GM12878 (cell line): ENCODE measurements at regions not wholly inside any gene's neighbourhood (a gene's known extent, or its start where the extent isn't known, plus 50 kb on each side); places are given as distances from the start of the nearest gene placed in this dataset.
"Not testable (repeated sequence)": the region's sequence is repeated elsewhere in the genome, so short reads cannot be mapped to it uniquely, and the experiment has no call there.

Experiments used
- CHD1 ChIP-seq: IDR thresholded peaks from 2 replicates; pipeline ENCODE4 v1.6.1; 2012; ENCODE audit warnings: low read depth, low read length, improper control_type of control experiment
- CHD2 ChIP-seq: IDR thresholded peaks from 2 replicates; pipeline ENCODE4 v1.6.1; 2011; ENCODE audit warnings: low read depth, low read length, improper control_type of control experiment, borderline replicate concordance
- GABPA ChIP-seq: IDR thresholded peaks from 2 replicates; pipeline ENCODE4 v1.6.1; 2014; ENCODE audit warnings: antibody characterized with exemption, low read depth, mild to moderate bottlenecking, inconsistent platforms
- KLF5 ChIP-seq: fragments of 450-650 bp; IDR thresholded peaks from 2 replicates; pipeline ENCODE4 v1.6.1; 2014; ENCODE audit warnings: mild to moderate bottlenecking; ENCODE audit not compliant: partially characterized antibody
- POLR2A ChIP-seq: IDR thresholded peaks from 2 replicates; pipeline ENCODE4 v1.6.1; 2011; ENCODE audit warnings: low read depth, mild to moderate bottlenecking, low read length
- RAD51 ChIP-seq: fragments of 450-650 bp; IDR thresholded peaks from 2 replicates; pipeline ENCODE4 v1.6.1; 2016; ENCODE audit warnings: moderate library complexity, mild to moderate bottlenecking, inconsistent platforms
- SIN3A ChIP-seq: IDR thresholded peaks from 2 replicates; pipeline ENCODE4 v1.6.1; 2012; ENCODE audit warnings: low read depth, low read length, improper control_type of control experiment
- SP1 ChIP-seq: IDR thresholded peaks from one replicate; pipeline ENCODE4 v1.6.1; 2011; ENCODE audit warnings: low read depth, low read length
- SREBF1 ChIP-seq: IDR thresholded peaks from 2 replicates; pipeline ENCODE4 v1.6.1; 2012; ENCODE audit warnings: mild to moderate bottlenecking, low read length
- TAF1 ChIP-seq: IDR thresholded peaks from 2 replicates; pipeline ENCODE4 v1.6.1; 2011; ENCODE audit warnings: mild to moderate bottlenecking, low read depth, low read length, borderline replicate concordance
- TF ChIP-seq, protein P1 (sequence below), 3 experiments: IDR thresholded peaks in 2 of 3; conservative IDR thresholded peaks in 1 of 3; 2 replicates each; pipeline ENCODE4 v1.5.1; 2011; ENCODE audit warnings: low read depth in 3 of 3, low read length in 3 of 3, mild to moderate bottlenecking in 3 of 3, control low read depth in 2 of 3, moderate library complexity in 2 of 3, inconsistent platforms in 1 of 3, mixed read lengths in 1 of 3; ENCODE audit not compliant: control insufficient read depth in 2 of 3, insufficient read depth in 1 of 3; ENCODE audit errors: extremely low read depth in 1 of 3

GRCh38 chr7:65613644-65614289 lies 240.1 kb downstream of the ZNF92 start:
- TF ChIP-seq KLF5, SIN3A, CHD1, RAD51, SREBF1, GABPA, CHD2, POLR2A, TAF1, SP1: not testable (repeated sequence)
- TF ChIP-seq, protein P1, sequence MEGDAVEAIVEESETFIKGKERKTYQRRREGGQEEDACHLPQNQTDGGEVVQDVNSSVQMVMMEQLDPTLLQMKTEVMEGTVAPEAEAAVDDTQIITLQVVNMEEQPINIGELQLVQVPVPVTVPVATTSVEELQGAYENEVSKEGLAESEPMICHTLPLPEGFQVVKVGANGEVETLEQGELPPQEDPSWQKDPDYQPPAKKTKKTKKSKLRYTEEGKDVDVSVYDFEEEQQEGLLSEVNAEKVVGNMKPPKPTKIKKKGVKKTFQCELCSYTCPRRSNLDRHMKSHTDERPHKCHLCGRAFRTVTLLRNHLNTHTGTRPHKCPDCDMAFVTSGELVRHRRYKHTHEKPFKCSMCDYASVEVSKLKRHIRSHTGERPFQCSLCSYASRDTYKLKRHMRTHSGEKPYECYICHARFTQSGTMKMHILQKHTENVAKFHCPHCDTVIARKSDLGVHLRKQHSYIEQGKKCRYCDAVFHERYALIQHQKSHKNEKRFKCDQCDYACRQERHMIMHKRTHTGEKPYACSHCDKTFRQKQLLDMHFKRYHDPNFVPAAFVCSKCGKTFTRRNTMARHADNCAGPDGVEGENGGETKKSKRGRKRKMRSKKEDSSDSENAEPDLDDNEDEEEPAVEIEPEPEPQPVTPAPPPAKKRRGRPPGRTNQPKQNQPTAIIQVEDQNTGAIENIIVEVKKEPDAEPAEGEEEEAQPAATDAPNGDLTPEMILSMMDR (IDR thresholded peaks at IDR 0.05 in 2 of 3, conservative IDR thresholded peaks at IDR 0.05 in 1 of 3; ENCODE audit: control insufficient read depth in 2 of 3, extremely low read depth in 1 of 3, insufficient read depth in 1 of 3, low read depth in 3 of 3, low read length in 3 of 3): not testable (repeated sequence)
